Breast epithelium (tissue), 3 donors: ENCODE measurements at regions not wholly inside any gene's neighbourhood (a gene's known extent, or its start where the extent isn't known, plus 50 kb on each side); places are given as distances from the start of the nearest gene placed in this dataset.

Experiments
- CTCF ChIP-seq, 3 donors: fragments of 450-650 bp; IDR thresholded peaks; one replicate each; pipeline ENCODE4 v1.5.1; 2016 to 2017; ENCODE audit warnings: antibody characterized with exemption in 3 of 3, mild to moderate bottlenecking in 3 of 3, moderate library complexity in 3 of 3
- POLR2A ChIP-seq: fragments of 450-650 bp; IDR thresholded peaks from one replicate; pipeline ENCODE4 v1.6.1; 2016; ENCODE audit warnings: antibody characterized with exemption, mild to moderate bottlenecking, moderate library complexity
- POLR2AphosphoS5 ChIP-seq, 3 donors: sonication (generic); formaldehyde crosslinking; IDR thresholded peaks; one replicate each; pipeline ENCODE4 v1.6.1; 2017; ENCODE audit warnings: antibody characterized with exemption in 3 of 3

- TF ChIP-seq CTCF (IDR thresholded peaks at IDR 0.05), result no peak
- no peak for TF ChIP-seq POLR2AphosphoS5 (IDR thresholded peaks at IDR 0.05)
- no peak for TF ChIP-seq POLR2A
Observed at GRCh38 chr7:68706291-68706690, 892.0 kb upstream of the AUTS2 start.
